ENCODE measurements at regions not wholly inside any gene's neighbourhood (a gene's known extent, or its start where the extent isn't known, plus 50 kb on each side); places are given as distances from the start of the nearest gene placed in this dataset.

DNA sequence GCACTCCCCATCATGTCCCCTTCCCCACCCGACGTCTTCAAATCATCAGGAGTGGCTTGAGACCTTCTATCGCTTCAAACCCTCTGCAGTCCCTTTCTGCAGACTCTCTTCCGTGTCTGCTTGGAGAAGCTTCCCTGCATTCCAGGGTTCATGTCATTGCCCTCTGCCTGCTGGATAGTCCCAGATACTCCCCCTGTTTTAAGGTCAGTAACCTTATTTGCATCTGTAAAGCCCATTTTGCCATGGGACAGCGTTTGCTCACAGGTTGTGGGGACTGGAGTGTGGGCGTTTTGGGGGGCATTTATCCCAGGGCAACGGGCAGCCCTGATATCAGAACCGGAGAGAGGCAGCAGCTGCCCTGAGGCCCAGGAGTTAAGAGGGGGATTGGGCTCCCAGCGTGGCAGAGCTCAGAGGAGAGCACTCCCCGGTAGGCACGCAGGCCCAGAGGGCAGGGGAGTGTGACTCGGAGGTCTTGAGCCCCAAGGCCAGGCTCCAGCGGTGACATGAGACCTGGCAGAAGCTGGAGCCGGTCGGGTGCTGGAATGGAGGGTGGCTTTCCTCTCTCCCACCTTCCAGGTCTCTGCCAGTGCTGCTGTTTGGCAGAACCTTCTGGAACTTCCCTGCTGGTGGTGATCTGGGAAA is 73.8 kb downstream of the RTP5 start:
- no peak for DNase-seq

DNA sequence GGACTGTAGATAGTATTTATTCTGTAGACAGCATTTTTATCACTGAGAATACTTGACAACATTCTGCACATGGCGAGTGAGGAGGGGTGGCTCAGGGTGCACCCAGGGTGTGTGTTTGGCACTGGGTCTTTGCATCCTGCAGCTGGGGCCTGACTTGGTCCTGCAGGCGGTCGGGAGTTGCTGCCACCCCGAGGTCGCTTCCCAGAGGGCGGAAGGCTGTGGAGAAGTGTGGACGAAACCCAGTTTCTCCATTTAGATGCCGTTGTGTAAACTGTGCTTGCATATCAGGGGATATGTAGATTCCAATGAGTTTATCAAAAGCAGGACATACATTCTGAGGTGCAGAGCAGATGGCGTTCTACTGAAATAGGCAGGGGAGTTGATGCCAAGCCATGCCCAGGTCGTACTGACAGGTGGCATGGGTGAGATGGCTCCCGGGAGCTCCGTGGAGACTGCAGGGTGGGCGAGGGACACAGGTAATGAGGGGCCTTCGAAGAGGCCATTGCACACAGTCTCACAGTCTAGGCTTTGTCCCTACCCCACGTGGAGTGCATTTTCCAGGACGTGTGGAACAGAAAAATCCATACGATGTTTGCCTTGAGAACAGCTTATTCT is 74.5 kb downstream of the RTP5 start:
- DNase-seq: no peak

DNA sequence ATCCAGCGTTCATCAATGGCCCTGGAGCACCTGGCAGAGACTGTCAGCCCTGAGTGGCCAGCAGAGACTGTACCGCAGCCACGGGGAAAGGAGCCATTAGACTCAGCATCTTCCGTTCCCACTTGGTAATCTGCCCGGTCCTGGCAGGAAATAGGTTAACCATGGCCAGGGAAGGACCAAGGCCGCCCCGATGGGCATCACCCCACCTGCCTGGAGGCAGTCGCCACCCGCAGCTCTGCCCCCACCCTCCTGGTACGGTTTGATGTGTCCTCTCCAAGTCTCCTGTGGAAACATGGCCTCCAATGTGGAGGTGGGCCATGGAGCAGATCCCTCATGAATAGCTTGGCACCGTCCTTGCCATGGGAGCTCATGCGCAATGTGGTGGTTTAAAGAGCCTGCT is 75.3 kb downstream of the RTP5 start:
- no peak for DNase-seq

DNA sequence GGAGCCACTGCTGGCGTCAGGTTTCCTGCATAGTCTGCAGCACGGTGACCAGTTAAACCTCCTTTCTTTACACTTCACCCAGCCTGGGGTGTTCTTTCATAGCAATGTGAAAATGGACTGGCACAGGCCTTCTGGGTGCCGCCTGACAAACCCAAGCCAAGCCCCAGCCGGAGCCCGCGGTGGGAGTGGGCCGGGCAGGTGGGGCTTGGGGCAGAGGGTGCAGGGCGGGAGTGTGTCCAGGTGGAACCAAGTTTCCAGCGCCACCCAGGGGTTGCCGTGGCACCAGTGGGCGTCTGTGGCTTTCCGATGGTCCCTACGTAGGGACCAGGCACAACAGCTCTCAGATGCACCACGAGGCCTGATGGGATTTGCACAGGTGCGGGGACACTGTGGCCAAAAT is 75.8 kb downstream of the RTP5 start:
- DNase-seq: no peak

DNA sequence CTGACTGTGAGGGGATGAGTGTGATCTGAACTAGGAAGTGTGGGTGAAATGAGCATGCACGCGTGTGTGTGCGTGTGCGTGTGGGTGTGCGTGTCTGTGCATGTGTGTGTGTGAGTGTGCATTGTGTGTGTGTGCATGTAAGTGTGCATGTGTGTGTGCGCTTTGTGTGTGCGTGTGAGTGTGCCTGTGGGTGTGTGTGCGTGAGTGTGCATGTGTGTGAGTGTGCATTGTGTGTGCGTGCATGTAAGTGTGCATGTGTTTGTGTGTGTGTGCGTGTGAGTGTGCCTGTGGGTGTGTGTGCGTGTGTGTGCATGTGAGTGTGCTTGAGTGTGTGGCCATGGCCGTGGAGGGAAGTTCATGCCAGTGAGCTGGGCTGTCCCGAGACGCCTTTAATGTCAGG is 76.3 kb downstream of the RTP5 start:
- DNase-seq: no peak

DNA sequence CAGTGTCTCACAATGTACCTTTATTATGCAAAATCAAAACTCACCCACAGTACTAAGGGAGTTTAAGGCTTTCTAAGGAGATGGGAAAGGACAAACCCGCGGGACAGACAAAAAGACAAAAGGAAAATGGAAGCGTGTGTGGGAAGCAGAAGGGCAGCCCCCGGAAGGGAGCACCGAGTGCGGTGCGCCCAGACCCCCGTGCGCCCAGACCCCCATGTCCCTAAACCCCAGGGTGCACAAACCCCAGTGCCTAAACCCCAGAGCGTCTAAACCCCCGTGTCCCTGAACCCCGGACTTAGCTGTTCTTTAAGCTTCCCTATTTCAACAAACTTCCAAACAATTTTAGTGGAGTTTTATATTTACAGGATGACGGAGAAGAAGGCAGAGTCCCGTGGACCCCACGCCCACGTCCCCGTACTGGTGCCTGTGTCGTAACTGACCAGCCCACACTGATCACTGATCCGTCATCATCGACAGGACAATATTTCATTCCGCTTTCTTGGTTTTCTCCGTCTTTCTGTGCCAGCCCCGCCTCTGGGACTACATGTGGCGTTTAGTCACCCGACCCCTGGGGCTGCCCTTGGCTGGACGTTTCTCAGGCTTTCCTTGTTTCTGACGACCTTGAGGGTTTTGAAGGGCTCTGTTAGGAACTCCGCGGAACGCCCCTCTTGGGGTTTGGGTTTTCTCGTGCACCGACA is 76.9 kb downstream of the RTP5 start:
- no peak for DNase-seq

DNA sequence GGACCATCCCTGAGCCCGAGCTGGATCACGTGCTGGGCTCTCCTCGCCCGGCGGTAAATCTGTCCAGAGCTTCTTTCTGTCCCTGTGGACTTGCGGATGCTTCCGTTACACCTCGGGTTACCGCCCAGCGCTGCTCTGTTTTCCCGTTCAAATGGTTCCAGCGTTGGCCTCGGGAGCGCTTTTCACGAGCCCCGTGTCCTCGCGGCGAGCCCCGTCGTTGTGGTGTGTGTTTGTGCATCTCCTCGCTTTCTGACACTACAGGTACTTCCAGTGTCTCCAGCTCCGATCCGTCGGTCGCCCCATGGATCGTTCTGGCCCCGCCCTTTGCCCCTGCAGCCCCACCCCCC is 77.4 kb downstream of the RTP5 start:
- no peak for DNase-seq

DNA sequence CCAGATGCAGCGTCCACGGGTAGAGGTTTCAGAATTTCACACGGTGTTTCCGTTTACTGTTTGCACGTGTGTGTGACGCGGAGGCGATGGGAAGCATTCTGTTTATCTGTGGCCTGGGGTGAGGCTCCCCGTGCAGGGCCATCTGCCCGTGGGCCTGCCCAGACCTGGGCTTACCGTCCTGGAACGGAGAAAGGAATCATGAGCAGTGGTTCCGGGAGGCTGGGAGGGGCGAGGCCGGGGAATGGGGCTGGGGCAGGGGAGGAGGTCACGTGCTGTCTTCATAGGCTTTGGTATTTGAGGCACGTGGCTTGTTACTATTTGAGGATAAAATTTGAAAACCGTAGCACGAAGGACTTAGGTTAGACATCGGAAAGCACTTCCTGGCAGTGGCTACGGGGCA is 77.9 kb downstream of the RTP5 start:
- DNase-seq: no peak

DNA sequence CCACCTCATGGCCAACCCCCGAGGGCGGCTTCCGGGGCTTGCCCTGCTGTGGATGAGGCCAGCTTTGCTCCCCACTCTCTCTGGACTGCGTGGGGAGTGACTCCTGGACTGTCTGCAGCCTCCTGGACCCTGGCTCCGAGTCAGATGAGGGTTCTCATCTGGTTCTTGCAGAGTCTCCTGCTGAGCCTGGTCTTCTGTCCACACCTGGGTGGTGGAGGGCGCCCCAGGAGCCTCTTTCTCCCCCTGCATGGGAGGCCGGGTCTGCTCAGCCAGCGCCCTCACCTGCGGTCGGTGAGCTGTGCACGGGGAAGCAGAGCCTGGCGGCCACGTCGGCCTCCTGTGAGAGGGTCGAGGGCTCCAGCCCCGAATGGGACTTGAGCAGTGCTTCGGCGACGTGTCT is 78.3 kb downstream of the RTP5 start:
- no peak for DNase-seq

DNA sequence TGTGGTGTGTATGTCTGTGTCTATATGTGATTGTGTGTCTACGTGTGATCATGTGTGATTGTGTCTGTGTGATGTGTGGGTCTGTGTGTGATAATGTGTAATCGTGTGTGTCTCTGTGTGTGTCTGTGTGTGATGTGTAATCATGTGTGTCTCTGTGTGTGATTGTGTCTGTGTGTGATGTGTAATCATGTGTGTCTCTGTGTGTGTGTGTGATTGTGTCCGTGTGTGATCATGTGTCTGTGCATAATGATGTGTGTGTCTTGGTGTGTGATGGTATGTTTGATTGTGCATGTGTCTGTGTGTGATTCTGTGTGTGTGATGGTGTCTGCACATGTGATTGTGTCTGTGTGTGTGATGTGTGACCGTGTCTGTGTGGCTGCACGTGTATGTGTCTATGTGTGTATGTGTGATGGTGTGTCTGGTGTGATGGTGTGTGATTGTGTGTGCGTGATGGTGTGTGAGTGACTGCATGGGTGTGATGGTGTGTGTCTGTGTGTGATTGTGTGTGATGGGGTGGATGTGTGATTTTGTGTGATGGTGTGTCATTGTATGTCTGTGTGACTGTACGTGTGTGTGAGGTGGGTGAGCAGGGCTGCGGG is 78.9 kb downstream of the RTP5 start:
- DNase-seq: no peak

DNA sequence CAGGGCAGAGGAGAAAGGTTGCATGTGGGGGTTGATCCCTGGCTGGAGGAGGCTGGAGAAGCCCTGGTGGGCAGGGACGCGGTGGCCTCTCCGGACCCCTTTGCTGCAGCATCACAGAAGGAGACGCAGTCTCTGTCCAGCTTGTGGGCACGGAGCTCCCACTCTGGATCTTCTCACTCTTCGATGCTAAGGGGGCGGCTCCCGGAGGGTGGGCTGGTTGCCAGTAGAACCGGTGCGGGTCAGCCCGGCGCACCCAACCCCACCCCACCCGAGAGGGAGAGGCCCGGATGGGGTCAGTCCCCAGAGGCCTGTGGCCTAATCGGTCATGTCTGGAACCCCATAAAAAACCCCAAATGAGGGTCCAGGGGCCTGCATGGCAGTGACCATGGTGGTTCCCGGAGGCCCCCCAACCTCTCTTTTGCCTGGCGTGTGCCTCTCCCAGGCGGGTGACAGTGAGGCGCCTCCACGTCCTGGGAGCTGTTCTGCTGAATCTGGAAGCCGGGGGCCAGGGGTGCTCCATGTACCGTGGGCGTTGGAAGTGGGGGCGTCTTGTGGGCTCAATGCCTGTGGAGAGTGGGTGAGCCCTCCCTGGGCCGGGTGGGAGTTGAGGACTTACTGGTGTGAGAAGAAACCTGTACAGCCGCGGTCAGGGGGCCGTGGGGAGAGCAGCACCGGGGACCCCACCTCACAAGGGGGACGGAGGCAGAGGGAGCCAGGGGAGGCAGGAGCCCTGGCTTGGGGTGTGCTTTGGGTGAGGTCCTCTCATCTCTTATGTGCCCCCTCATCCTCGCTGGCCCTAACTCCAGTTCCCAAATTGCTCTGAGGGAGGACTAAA is 79.6 kb downstream of the RTP5 start:
- no peak for DNase-seq

DNA sequence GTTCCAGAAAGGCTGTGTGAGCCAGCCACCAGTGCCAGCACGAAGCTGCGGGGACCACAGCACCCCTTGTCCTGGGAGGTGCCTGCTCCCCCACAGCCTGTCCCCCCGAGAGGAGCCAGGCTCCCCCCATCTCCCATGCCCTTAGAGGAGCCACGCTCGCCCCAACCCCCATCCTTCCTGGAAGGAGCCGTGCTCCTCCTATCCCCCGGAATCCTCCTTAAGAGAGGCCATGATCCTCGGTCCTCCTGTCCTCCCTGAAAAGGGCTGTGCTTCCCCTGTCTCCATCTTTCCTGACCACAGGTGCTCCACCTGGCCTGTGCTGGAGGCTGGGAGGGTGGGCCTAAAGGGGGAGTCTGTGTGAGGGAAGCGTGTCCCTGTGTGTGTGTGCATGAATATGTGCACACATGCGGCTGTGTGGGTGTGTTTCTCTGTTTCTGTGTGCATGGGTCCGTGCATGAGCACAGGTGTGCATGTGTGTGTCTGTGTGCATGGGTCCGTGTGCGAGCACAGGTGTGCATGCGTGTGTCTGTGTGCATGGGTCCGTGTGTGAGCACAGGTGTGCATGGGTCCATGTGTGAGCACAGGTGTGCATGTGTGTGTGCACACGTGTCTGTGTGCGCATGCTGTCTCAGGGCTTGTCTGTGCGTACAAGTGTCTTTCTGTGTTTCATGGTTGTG is 80.3 kb downstream of the RTP5 start:
- no peak for DNase-seq

DNA sequence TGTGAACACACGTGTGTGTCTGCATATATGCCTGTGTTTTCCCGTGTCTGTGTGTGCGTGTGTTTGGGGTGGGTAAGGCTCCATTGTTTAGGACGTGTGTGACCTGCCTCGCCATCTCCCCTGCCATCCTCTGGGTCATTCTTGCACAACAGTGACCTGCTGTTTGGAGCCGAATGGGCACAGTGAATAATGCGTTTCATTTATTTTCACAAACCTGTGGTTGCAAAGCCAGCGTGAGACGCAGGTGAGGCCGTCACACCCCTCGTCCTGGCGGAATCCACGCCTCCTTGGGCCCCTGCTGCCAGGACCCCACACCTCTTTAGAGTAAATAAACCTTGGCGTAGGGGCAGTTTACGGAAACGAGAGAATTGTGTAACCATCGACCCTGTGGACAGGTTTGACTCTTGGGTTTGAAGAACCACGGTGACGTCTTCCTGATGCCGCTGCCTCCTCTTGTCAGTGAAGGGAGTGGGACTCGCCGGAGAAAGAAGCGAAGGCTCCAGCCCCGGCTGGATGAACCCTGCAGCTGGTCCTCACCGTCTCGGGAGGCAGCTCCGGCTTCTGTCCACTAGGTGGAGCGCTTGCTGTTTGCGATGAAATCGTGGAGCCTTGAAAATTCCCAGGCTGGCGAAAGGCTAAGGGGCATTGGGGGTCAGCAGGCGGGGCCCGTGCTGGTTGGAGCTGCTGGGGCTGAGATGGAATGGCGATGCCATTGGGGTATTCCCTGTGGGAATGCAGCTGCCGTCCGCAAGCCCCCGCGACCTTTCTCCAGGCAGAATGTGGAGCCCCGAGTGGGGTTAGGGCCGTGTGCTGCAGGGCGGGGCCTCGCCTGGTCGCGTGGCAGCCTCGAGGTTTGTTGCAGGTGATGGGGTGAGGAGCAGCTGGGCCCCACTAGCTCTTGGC is 81.1 kb downstream of the RTP5 start:
- DNase-seq: peak; percentile 91

DNA sequence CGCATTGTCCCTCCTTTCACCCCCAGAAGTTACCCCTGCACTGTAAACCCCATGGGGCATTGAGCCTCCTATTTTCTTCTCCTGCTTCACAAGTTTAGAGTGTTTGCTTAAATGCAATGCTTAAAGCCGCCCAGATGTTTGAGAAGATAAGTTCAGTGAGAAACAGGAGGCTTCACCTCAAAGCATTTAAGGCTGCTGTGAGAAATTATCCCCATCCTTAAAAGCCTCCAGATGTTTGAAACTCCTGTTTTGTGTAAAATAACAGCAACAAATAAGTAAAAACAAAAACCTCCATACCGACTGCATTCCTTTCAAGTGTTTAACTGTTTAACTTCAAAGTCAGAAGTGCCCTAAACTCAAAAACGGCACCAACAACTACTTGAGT is 81.8 kb downstream of the RTP5 start:
- no peak for DNase-seq

DNA sequence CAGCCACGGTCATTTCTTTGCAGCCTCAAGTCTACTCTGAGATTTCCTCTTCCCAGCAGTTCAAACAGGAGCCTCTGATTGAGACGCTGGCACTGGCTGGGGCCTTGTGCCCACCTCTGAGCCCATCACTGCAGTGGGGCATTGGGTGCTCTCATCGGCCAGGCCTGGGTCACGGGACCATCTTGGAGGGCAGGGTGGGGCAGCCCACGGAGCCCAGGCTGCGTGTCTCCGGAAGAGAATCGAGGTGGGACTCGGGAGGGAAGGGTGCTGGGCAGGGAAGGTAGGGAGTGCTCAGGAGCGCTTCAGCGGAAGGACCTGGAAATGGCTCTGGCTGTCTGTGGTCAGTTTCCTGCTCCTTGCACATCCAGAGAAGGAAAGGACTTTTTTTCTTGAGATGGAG is 82.4 kb downstream of the RTP5 start:
- no peak for DNase-seq

DNA sequence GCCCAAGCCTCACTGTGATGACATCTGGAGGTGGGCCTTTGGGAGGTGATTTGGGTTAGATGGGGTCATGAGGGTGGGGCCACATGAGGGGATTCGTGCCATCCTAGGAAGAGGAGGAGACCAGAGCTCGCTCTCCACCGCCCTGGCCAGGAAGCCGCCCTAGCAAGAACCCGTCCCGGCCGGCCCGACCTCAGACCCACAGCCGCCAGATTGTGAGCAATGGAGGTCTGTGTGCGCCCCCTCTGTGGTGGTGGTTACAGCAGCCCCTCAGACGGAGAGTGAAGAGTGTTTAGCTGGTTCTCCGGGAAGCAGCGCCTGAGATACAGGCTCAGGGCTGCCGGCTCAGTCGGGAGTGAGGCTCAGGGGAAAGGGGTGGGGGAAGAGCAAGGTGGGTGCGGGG is 83.3 kb downstream of the RTP5 start:
- DNase-seq: no peak

DNA sequence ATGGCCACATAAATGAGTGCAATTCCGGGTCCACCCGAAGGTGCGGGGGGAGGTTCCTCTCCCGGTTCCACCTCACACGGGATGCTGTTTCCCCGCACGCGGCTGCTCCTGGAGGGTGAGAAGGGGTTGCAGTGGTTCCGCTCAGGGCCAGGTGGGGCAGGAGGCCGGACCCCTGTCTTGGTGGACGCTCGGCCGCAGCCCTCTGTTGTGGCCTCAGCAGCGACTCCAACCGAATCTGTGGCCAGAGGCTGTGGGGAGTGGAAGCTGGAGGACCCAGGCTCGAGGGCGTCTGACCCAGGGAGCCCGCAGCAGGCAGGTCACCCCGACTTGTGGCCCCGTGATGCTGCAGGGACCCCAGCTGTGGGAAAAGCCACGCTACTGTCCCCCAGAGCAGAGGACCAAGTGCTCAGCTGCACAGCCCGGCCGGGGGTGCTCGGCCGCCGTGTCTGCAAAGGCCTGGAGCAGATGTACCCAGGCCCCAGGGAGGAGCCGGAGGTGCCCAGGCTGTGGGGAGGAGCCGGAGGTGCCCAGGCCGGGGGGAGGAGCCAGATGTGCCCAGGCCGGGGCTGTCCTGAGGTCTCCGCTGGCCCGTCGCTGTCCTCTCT is 83.9 kb downstream of the RTP5 start:
- DNase-seq: no peak

DNA sequence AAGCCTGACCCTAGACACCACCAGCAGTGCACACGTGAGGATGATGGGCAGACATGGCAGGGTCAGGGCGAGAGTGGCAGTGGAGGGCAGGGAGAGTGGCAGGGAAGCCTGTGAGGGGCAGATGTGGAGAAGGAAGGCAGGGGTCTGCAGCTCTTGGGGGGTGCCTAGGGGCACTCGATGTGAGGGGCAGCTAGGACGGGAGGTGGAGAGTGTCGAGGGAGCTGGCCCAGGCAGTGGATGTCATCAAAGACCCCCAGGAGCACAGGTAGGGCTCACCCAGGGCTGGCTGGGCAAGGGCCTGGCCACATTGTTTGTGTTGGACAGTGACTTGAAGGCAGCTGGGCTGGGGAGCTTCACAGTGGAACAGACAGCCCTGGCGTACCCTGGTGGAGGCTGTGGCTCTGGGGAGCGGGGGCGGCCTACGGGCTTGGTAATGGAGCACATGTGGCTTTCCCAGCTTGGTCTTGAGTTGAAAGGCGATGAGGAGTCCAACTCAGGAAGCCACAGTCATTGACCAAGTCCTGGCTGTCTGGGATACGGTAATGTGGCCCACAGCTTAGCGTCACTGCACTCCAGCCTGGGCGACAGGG is 87.1 kb downstream of the RTP5 start:
- no peak for DNase-seq

DNA sequence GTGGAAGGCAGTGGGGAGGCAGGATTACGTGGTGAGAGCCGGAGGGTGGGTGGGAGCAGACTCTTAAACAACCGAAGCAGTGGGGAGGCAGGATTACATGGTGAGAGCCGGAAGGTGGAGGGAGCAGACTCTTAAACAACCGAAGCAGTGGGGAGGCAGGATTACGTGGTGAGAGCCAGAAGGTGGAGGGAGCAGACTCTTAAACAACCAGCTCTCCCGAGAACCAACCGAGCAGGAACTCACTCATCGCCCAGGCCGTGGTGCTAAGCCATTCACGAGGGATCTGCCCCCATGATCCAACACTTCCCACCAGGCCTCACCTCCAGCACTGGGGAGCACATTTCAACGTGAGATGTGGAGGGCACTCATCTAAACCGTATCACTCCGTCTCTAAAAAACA is 87.7 kb downstream of the RTP5 start:
- no peak for DNase-seq

DNA sequence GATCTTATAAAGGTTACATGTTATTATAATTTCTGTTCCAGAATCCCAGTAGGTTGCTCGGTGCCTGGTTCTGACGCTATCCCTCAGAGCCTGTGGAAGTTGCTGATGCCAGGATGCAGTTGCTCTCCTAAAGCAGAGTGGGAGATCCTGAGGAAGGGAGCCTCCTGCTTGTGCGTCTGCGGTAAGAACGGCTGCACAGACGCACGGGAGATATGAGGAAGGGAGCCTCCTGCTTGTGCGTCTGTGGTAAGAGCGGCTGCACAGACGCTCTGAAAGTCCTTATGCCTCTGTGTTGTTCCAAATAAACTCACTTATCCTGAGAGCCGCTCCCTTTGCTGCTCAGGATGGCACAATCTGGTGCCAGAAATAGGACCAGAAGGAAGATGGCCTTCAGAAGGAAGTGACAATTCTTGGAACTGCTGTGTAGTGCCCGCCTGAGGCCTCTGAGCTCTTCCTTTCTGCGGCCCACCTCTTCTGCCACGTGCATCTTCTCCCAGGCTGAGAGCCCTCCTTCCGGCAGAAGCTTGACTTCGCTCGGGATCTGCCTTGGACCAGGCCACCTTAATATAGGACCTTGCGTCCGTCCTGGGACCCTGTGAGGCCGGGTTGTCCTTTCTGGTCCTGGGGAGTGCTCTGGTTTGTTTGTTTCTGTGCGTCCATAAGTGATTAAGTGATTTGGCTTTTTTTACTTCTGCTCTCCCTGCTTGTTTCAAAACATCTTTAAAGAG is 89.5 kb downstream of the RTP5 start:
- no peak for DNase-seq
